Medulla oblongata (tissue), 1 donor: ENCODE measurements at regions not wholly inside any gene's neighbourhood (a gene's known extent, or its start where the extent isn't known, plus 50 kb on each side); places are given as distances from the start of the nearest gene placed in this dataset.

Experiments
- DNase-seq: peaks from one replicate; pipeline ENCODE4 v3.0.0-alpha.2; 2015; ENCODE audit errors: extremely low spot score

- DNase-seq: no peak
Observed at GRCh38 chr4:127049526-127049925, 583.2 kb upstream of the INTU start.

- no peak for DNase-seq
Observed at GRCh38 chr4:127052742-127053141, 580.0 kb upstream of the INTU start.

GRCh38 chr4:127055357-127055756 is 577.4 kb upstream of the INTU start:
- DNase-seq: peak; percentile 65

DNA sequence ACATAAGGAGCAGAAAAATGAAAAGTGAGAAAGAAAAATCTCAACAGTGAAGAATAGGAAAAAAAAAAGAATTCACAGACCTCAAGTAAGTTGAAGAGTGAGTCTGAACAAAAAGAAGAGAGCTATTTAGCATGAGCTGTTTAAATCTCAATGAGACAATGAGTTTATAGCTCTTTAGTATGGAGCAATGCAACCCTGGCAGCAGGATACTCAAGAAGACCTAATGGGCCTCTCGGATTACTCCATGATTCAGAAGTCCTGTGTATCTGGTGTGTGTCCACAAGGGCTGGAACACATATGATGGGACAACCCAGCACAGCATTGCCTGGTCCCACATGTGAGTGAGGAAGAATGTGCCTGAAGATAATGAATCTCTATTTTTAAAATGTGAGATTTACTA is 563.1 kb upstream of the INTU start:
- DNase-seq: no peak

GRCh38 chr4:127071443-127071842 is 561.3 kb upstream of the INTU start:
- no peak for DNase-seq

- no peak for DNase-seq
Observed at GRCh38 chr4:127080141-127080540, 552.6 kb upstream of the INTU start.

GRCh38 chr4:127081041-127081440 is 551.7 kb upstream of the INTU start:
- no peak for DNase-seq

DNA sequence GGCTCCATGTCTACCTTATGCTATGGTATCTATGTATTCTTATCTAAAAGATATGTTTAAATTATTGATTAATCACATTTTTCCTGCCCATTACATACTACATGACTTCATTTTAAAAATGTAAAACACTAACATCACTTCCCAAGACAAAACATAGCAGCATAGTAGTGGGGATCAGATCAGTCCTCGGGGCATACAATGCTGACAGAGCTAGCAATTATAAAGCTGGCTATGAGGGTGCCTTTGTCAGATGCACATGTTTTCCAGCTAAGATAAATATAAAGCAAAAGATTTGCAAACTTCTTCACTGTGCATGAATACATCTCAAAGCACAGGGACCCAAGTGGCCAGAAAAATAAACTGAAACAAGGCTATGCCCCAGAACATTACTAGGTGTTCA is 549.8 kb upstream of the INTU start:
- DNase-seq: no peak

GRCh38 chr4:127084666-127085065 is 548.1 kb upstream of the INTU start:
- no peak for DNase-seq

- DNase-seq: no peak
Observed at GRCh38 chr4:127097061-127097460, 535.7 kb upstream of the INTU start.

- DNase-seq: no peak
Observed at GRCh38 chr4:127102361-127102760, 530.4 kb upstream of the INTU start.

DNA sequence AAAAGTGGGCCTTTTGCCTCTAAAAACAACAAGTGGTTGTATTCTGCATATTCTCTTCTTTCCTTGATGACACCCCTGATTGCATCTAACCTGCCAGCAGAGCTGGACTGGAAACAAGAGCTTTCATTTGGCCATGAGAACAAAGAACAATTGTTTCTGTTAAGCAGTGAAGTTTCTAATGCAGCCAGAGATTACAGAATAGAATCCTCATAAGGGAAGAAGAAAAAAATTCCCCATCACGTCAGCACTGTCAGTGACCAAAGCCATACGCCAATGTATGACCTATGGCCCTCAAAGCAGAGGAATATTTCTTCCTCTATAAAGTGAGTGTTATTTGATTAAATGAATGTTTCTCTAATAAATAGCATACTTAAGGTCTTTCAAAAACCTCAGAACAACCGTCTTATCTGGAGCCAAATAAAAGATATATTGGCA is 529.1 kb upstream of the INTU start:
- peak; percentile 72 for DNase-seq

GRCh38 chr4:127113844-127114362 is 518.9 kb upstream of the INTU start:
- no peak for DNase-seq

DNA sequence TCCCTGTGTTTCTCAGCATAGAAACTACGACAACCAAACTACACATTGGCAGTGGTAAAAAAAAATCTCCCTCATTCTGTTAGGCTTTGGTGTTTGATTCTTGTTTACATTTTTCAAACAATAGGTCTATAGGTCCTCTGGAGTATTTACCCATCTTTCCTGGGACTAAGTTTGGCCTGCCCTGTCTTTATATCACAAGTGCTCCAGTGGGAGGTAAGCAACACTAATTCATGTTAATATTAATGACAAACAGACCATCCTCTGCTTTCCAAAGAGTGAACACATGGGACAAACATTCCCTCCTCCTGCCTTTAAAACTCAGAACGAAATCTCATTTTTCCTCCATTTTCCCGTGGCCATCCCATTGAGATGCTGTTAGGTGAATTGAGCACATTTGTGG is 514.1 kb upstream of the INTU start:
- no peak for DNase-seq

DNA sequence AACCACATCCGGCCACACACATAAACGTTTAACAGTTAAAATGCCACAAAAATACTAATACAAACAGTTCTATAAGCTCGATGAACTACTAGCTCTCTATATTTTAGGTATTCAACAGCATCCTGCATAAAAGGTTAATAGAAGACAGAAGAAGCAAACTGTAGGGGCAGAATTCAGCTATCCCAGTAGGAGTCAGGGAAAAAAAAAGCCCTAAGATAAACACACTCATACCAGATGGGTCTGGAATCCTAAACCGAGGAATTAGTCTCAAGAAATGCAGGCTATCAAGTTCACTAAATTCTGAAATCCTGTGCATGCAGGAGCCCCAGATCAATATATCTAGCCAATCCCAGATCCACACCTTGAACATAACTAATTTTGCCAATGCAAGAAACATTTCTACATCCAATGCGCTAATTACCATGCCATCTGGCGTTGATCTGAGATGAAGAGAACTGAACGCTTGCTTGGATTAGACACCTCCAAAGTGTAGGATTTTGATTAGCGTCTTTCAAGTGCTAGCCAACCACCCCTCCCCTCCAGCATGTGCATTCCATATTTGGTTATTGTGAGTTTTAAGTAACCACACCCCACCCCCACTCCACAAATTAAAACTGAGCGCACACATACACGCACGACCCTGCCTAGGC is 512.2 kb upstream of the INTU start:
- no peak for DNase-seq

GRCh38 chr4:127124919-127125318 is 507.8 kb upstream of the INTU start:
- DNase-seq: peak; percentile 10

DNA sequence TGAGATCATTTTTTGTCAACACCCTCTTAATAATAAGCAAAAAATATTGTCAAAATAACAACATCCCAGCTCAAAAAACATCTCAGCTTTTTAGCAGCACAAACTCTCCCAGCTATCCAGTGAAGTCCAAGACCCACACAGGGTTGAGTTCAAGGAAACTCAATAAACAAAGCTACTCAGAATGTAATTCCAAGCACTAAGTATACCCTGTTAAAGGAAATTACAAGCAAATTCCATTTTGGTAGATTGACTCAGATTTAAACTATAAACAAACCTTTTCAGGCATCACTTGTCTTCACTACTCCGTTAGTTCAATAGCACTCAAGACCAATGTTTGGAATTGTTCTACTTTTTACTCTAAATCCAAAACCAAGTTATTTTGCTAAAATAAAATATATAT is 506.0 kb upstream of the INTU start:
- no peak for DNase-seq

GRCh38 chr4:127131527-127131926 is 501.2 kb upstream of the INTU start:
- DNase-seq: no peak

DNA sequence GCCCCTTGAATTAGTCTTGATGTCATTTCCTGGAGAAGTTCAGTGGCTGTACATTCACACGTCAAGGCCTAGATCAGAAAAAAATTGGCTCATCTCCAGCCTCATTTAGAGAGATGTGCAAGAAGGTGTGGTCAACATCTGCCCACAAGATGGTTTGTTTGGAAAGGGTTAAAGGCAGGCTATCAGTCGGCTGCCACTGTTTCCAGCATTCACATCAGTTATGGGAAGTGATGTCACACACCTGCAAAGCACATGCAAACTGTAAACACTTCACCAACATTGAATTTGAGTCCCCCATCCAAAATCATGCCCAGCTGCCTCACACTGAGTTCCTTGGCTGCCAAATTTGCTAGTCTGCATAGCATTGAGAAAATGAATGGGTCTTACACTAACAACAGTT is 498.3 kb upstream of the INTU start:
- DNase-seq: no peak

DNA sequence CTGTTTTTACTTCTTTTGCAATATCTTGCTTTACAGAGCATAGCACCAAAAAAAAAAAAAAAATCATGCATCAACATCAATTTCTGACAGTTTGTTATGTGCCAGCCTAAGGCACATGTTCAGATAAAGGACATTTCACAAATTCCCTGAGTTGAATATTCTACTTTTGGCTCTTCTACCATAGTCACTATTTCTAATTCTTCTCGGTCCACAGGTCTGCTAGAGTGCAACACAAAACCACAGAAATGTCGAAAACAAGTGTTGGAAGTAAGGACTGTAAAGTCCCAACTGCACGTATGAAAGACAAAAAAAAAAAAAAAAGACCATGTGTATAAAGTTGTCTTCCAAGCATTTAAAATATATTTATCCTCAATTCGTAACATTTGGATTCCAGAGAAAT is 494.2 kb upstream of the INTU start:
- DNase-seq: no peak

- no peak for DNase-seq
Observed at GRCh38 chr4:127139788-127140286, 492.9 kb upstream of the INTU start.

DNA sequence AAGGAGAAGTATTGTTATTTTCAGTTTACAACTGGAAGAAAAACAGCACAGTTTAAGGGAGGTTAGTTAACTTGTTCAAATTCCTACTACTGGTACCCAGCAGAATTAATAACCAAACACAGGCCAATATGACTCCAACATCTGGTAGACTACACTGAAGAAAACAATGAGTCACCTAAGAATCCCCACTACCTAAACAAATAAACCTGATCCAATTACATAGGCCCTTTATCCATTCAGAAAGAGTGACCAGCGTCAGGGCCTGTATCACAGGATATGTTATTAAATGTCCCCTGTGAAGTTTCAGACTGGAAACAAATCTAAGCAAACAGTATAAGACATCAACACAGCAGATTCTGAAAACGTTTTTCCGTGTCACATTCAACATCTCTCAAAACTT is 492.5 kb upstream of the INTU start:
- no peak for DNase-seq

GRCh38 chr4:127141856-127142255 is 490.9 kb upstream of the INTU start:
- no peak for DNase-seq
